Endothelial cell (in vitro differentiated cells): ENCODE measurements at regions not wholly inside any gene's neighbourhood (a gene's known extent, or its start where the extent isn't known, plus 50 kb on each side); places are given as distances from the start of the nearest gene placed in this dataset.
A peak's percentile ranks its signal among the peaks of the same experiment; 100 is the strongest.

Experiments
- DNase-seq: peaks from one replicate; pipeline ENCODE4 v3.0.0; 2021; ENCODE audit warnings: low spot score
- H3K27ac Mint-ChIP-seq: one replicate; pipeline ENCODE4 v1.8.0; 2021; ENCODE audit warnings: mixed read lengths, inconsistent platforms; ENCODE audit not compliant: unreplicated experiment
- H3K27me3 Mint-ChIP-seq: one replicate; pipeline ENCODE4 v1.8.0; 2021; ENCODE audit warnings: mild to moderate bottlenecking, moderate library complexity, mixed read lengths, inconsistent platforms; ENCODE audit not compliant: unreplicated experiment
- H3K36me3 Mint-ChIP-seq: one replicate; pipeline ENCODE4 v1.8.0; 2021; ENCODE audit warnings: mild to moderate bottlenecking, low read depth, mixed read lengths, inconsistent platforms; ENCODE audit not compliant: unreplicated experiment
- H3K4me1 Mint-ChIP-seq: one replicate; pipeline ENCODE4 v1.8.0; 2021; ENCODE audit warnings: mild to moderate bottlenecking, mixed read lengths, inconsistent platforms; ENCODE audit not compliant: unreplicated experiment
- H3K4me3 Mint-ChIP-seq: one replicate; pipeline ENCODE4 v1.8.0; 2021; ENCODE audit warnings: mild to moderate bottlenecking, mixed read lengths, inconsistent platforms; ENCODE audit not compliant: unreplicated experiment
- H3K9me3 Mint-ChIP-seq: one replicate; pipeline ENCODE4 v1.8.0; 2021; ENCODE audit warnings: mixed read lengths, inconsistent platforms; ENCODE audit not compliant: unreplicated experiment
- TF ChIP-seq, protein P1 (sequence below): fragments of 200-600 bp; sonication (generic); IDR thresholded peaks from one replicate; pipeline ENCODE4 v1.5.0; 2021; ENCODE audit warnings: antibody characterized with exemption; ENCODE audit not compliant: unreplicated experiment

DNA sequence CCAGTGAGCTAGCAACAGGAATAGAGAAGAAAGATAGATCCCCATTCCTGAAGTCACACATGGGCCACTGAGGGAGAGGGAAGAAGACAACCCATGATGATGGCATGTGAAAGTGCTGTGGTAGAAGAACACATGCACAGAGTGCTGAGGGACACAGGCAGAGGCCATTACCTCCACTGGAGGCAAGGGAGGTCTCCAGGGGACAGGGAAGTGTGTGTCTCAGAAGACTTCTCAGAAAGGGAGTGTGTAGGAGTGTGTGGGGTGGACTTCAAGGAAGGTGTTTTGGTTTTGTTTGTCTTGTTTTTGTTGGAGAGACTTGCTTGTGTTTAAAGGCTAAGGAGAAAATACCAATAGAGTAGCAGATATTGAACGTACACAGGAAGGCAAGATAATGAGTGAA is 77.0 kb upstream of the SMARCA2 start:
- no peaks in the 10 kb centered on the region for H3K9me3 Mint-ChIP-seq
- no peaks in the 10 kb centered on the region for H3K4me1 Mint-ChIP-seq
- no peak overlapping the region for H3K27ac Mint-ChIP-seq
- no peaks in the 10 kb centered on the region for H3K36me3 Mint-ChIP-seq
- TF ChIP-seq, protein P1, sequence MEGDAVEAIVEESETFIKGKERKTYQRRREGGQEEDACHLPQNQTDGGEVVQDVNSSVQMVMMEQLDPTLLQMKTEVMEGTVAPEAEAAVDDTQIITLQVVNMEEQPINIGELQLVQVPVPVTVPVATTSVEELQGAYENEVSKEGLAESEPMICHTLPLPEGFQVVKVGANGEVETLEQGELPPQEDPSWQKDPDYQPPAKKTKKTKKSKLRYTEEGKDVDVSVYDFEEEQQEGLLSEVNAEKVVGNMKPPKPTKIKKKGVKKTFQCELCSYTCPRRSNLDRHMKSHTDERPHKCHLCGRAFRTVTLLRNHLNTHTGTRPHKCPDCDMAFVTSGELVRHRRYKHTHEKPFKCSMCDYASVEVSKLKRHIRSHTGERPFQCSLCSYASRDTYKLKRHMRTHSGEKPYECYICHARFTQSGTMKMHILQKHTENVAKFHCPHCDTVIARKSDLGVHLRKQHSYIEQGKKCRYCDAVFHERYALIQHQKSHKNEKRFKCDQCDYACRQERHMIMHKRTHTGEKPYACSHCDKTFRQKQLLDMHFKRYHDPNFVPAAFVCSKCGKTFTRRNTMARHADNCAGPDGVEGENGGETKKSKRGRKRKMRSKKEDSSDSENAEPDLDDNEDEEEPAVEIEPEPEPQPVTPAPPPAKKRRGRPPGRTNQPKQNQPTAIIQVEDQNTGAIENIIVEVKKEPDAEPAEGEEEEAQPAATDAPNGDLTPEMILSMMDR, result no peak
- no peak overlapping the region for H3K4me3 Mint-ChIP-seq
- peaks cover 2% of the 10 kb centered on the region for H3K27me3 Mint-ChIP-seq
- no peak for DNase-seq

DNA sequence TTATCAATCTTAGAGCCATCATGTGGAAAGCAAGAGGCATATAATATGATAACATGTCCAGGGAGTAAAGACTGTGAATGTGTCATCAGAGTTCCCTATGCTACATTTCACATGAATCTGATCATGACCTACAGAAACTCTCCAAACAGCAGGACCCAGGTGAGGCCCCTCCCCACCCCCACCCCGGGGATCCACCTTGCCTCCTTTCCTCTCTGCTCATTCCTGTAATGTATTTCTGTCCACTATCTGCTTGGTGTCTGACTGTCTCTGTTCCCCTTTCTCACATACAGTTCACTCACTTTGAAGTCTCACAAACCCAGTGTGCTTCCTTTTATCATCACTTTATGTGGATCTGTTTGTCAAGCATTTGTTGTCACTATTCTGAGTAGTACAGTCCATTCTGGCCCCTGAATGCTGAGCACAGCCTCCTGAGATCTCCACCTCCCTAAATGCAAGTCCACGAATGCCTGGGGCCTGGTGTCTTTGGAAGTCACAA is 76.4 kb upstream of the SMARCA2 start:
- H3K27ac Mint-ChIP-seq, result no peak overlapping the region
- no peaks in the 10 kb centered on the region for H3K4me1 Mint-ChIP-seq
- peaks cover 2% of the 10 kb centered on the region for H3K27me3 Mint-ChIP-seq
- no peaks in the 10 kb centered on the region for H3K9me3 Mint-ChIP-seq
- no peak overlapping the region for H3K4me3 Mint-ChIP-seq
- DNase-seq, result no peak
- no peaks in the 10 kb centered on the region for H3K36me3 Mint-ChIP-seq
- TF ChIP-seq, protein P1, result no peak

DNA sequence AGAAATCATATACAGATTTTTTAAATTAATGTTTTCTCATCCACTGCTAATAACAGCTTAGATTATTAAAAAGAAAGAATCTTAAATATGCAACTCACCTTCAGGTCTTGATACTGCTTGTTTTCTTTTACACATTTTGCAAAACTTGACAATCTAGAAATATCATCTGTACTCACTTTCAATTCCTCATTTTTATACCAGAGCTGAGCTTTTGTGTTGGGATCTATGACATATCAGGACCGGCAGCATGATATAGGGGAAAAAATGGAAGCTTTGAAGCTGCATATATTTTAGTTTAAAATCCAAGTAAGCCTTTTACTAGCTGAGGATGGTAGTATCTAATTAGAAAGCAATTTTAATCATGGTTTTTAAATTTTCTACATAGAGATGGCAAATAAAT is 75.7 kb upstream of the SMARCA2 start:
- TF ChIP-seq, protein P1, result no peak
- Mint-ChIP-seq H3K27ac (no peak overlapping the region), H3K9me3 (no peaks in the 10 kb centered on the region), H3K4me3 (no peak overlapping the region), H3K4me1 (no peaks in the 10 kb centered on the region), H3K27me3 (peaks cover 2% of the 10 kb centered on the region), H3K36me3 (no peaks in the 10 kb centered on the region)
- DNase-seq, result no peak

DNA sequence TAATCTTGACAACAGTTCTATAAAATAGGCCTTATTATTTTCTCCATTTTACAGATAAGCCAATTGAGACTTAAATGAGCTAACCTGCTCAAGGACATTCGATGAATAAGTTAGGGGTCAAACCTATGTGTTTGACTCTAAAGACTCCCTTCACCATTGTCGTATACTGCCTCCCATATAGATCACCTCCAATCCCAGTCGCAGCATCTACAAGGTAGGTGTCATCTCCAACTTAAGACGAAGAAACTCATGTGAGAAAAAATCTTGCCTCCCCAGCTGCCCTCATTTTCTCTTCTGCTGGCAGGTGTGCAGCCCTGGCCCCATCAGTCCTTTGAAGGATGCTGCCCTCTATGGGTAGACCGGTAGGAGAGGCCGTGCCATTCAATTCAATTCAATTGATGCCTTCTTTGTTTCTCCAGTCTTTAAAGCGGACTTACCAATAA is 75.2 kb upstream of the SMARCA2 start:
- Mint-ChIP-seq H3K9me3 (no peaks in the 10 kb centered on the region), H3K27ac (no peak overlapping the region), H3K4me3 (no peak overlapping the region), H3K27me3 (peaks cover 2% of the 10 kb centered on the region), H3K4me1 (no peaks in the 10 kb centered on the region), H3K36me3 (no peaks in the 10 kb centered on the region)
- peak; percentile 16 for DNase-seq
- TF ChIP-seq, protein P1, result peak; percentile 37

DNA sequence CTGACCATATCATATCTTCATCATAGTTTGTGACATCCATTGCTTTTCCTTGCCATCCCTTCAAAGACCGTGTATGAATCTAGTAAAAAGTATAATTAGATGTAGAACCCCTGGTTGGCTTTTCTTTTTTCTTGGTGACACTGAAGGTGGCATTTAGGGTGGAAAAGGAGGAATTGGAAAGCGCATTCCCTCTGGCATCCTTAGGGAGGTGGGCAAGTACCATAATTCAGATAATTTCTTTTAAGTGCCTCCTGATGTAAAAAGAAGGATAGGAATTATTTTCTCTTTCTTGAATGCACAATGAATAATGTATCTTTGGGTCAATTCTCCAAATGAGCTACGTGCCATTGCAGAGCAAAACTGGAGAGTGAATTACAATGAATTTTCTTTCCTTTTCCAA is 73.2 kb upstream of the SMARCA2 start:
- H3K9me3 Mint-ChIP-seq, result no peaks in the 10 kb centered on the region
- peaks cover 2% of the 10 kb centered on the region for H3K27me3 Mint-ChIP-seq
- TF ChIP-seq, protein P1, result no peak
- H3K27ac Mint-ChIP-seq, result no peak overlapping the region
- H3K4me1 Mint-ChIP-seq, result no peaks in the 10 kb centered on the region
- H3K4me3 Mint-ChIP-seq, result no peak overlapping the region
- H3K36me3 Mint-ChIP-seq, result no peaks in the 10 kb centered on the region
- no peak for DNase-seq
